GM10248 (cell line): ENCODE measurements at regions not wholly inside any gene's neighbourhood (a gene's known extent, or its start where the extent isn't known, plus 50 kb on each side); places are given as distances from the start of the nearest gene placed in this dataset.
"Not testable (repeated sequence)": the region's sequence is repeated elsewhere in the genome, so short reads cannot be mapped to it uniquely, and the experiment has no call there.

Experiments used
- CTCF ChIA-PET: fragments of 300-600 bp; sonication (Branson Sonifier 250); formaldehyde crosslinking; extraction: SDS; loops from one replicate; lab custom pipeline; 2021; ENCODE audit warnings: antibody characterized with exemption; lab: Yijun Ruan, JAX
- POLR2A ChIA-PET: fragments of 350-650 bp; sonication (Branson Sonifier 250); formaldehyde crosslinking; extraction: SDS; loops from one replicate; lab custom pipeline; 2020; ENCODE audit warnings: antibody characterized with exemption; lab: Yijun Ruan, JAX
- DNase-seq: peaks from one replicate; pipeline ENCODE4 v3.0.0; 2012; ENCODE audit errors: extremely low spot score
- TF ChIP-seq, protein P1 (sequence below): IDR thresholded peaks from 2 replicates; pipeline ENCODE4 v1.5.1; 2012; ENCODE audit warnings: mild to moderate bottlenecking, low read depth; ENCODE audit errors: extremely low read depth, missing control alignments, control extremely low read depth

DNA sequence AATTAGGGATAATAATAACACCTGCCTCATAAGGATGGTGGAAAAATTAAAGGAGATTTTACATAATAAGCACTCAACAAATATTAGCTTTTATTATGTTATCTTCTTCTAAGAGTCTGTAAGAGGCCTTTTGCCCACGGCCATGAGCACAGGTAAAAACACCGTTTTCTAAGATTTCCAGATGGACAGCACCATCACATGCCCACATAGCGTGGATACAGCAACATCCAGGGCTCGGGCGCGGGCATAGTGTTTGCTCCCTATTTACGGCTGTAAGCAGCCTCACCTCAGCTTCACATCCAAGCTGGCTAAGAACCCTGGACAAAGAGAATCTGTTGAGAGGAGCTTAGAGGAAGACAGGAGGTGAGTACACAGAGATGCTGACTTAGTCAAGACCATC, 216.4 kb upstream of the IRF2BP2 start:
- ChIA-PET CTCF (interaction anchor here (1.9 kb wide), 1 partner anchor 9 kb away, joined by 4 read pairs; no protein-coding TSS in a partner anchor), POLR2A (no interaction called here)
- TF ChIP-seq, protein P1, sequence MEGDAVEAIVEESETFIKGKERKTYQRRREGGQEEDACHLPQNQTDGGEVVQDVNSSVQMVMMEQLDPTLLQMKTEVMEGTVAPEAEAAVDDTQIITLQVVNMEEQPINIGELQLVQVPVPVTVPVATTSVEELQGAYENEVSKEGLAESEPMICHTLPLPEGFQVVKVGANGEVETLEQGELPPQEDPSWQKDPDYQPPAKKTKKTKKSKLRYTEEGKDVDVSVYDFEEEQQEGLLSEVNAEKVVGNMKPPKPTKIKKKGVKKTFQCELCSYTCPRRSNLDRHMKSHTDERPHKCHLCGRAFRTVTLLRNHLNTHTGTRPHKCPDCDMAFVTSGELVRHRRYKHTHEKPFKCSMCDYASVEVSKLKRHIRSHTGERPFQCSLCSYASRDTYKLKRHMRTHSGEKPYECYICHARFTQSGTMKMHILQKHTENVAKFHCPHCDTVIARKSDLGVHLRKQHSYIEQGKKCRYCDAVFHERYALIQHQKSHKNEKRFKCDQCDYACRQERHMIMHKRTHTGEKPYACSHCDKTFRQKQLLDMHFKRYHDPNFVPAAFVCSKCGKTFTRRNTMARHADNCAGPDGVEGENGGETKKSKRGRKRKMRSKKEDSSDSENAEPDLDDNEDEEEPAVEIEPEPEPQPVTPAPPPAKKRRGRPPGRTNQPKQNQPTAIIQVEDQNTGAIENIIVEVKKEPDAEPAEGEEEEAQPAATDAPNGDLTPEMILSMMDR, result no peak

DNA sequence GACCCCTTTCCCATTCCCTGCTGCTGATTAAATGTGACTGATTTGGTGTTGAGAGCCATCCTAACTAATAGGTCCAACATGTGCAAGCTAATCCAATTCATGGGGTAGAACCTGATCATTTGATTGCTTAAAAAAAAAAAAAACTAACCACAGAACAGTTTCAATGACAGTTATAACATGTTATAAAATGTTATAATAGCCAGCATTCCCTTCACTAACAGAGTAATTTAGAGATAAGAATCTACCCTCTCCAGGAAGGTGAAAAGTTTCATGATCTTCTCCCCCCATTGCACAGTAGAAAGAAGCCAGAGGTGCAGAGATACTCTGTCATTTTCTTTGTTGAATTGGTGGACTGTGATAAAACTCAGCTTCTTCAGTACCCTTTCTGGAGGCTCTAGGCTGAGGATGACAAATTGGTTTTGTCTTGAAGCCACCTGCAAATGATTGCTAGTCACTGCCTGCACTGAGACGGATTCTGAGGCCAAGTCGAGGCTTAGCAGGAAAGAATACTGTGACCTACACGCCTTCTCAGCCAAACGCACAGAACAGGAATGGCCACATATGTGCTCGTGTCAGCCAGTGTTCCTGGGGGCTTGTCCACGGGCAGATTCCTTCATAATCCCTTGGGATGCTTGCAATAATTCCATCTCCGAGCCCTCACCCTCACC, 215.7 kb upstream of the IRF2BP2 start:
- CTCF ChIA-PET, result interaction anchor here (1.9 kb wide), 1 partner anchor 10 kb away, joined by 4 read pairs; no protein-coding TSS in a partner anchor

More for the DNA sequence above, 216.4 kb upstream of the IRF2BP2 start:
- no peak for DNase-seq

DNA sequence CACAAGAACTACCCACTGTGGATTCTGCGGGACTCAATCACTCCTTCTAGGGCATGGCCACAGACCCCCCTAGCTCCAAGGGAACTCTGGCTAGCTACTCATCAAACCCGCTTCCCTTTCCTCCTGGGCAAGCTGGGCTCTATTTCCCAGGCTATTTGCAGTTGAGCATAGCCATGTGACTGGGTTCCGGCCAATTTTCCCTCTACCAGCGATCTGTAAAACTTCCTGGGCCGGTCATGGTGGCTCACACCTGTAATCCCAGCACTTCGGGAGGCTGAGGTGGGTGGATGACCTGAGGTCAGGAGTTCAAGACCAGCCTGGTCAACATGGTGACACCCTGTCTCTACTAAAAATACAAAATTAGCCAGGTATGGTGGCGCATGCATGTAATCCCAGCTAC, 214.9 kb upstream of the IRF2BP2 start:
- CTCF ChIA-PET, result interaction anchor here (1.9 kb wide), 1 partner anchor 11 kb away, joined by 4 read pairs; no protein-coding TSS in a partner anchor
- POLR2A ChIA-PET, DNase-seq: not testable (repeated sequence)

More for the DNA sequence above, 215.7 kb upstream of the IRF2BP2 start:
- TF ChIP-seq, protein P1, result no peak
- POLR2A ChIA-PET, result no interaction called here
- no peak for DNase-seq

DNA sequence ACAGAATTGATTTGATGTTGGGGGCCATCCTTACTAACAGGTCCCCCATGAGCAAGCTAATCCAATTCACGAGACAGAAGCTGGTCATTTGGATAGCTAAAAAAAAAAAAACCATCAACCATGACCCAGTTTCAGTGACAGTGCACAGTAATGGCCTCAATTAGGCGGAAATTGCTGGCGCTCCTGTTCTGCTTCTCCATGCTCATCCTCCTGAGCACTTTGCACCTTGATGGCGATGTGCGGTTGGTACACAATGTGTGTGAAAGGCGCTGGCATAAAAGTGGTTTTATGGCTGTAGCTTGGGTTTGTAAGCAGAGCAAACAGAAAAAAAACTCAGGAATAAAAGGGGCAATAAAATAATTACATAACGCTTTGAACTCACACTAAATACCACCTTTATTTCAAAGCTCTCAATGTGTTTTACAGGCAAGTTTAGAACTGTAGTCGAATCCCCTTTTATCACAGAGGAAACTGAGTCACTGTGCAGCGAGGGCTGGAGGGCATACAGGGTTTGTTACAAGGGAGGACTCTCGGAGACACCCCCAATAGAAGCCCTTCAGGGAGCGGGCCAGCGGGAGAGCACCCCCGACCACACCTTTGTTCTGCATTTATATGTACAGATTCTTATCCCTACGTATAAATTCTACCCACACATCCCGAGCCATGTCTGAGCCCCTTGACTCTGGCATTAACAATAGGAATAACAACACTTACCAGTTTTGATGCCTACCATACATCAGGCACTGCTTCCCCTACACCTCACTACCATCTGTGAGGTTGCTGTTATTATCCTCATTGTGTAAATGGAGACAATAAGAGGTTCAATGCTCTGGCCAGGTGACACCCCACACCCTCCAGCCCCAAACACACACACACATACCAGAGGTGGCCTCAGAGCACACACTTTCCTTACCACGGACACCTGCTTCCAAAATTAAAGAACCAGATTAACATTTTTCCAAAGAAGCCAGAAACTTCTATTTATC, 213.5 kb upstream of the IRF2BP2 start:
- no peak for DNase-seq
- TF ChIP-seq, protein P1, result no peak
- ChIA-PET CTCF (interaction anchor here (1.2 to 2.3 kb wide), 3 partner anchors 9 to 22 kb away, joined by 3 to 10 read pairs (median 4); no protein-coding TSS in a partner anchor), POLR2A (interaction anchor here (1.1 kb wide), 1 partner anchor 15 kb away, joined by 5 read pairs; no protein-coding TSS in a partner anchor)

DNA sequence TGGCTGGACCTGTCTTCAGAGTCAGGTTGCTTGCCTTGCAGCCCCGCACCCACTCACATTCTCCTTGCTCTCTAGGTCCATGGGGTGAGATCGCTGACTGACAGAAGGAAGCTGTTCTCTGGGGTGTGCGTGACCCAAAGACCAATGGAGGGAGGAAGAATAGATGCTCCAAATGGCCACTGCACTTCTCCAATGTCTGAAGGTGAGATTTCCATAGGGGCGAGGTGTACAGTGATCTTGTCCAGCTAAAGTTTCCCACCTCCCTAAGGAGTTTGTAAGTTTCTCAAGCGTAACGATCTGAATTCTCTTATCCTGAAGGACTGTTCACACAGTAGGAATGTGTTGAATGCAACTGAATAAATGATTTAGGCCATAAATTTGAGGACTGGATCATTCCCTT, 211.9 kb upstream of the IRF2BP2 start:
- ChIA-PET CTCF (interaction anchor here (1.0 to 2.3 kb wide), 4 partner anchors 10 to 322 kb away, joined by 3 to 10 read pairs (median 4); no protein-coding TSS in a partner anchor), POLR2A (interaction anchor here (0.6 kb wide), 2 partner anchors 194 to 223 kb away, joined by 3 to 8 read pairs; no protein-coding TSS in a partner anchor)
- DNase-seq, result no peak
- TF ChIP-seq, protein P1, result no peak

DNA sequence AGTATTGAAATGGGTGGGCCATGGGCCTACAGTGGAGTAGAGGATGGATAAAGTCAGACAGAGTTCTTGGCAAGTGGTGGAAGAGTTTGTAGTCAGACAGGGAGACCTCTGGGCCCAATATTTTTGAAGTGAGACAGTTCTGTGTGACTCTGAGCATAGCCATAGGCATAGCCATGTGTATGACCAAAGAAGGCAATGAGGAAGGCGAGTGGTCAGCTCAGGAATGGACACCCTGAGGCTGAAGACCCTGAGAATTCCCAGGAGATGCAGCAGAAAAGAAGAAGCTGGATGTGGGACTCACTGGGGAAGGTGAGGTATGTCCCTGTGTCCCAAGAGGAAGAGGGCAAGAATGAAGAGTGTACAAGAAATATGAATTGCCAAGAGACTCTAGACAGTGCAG, 210.6 kb upstream of the IRF2BP2 start:
- CTCF ChIA-PET, result interaction anchor here (1.8 kb wide), 1 partner anchor 321 kb away, joined by 4 read pairs; no protein-coding TSS in a partner anchor
- TF ChIP-seq, protein P1, result no peak
- POLR2A ChIA-PET, result interaction anchor here (0.6 kb wide), 1 partner anchor 166 kb away, joined by 5 read pairs; no protein-coding TSS in a partner anchor
- DNase-seq, result no peak

DNA sequence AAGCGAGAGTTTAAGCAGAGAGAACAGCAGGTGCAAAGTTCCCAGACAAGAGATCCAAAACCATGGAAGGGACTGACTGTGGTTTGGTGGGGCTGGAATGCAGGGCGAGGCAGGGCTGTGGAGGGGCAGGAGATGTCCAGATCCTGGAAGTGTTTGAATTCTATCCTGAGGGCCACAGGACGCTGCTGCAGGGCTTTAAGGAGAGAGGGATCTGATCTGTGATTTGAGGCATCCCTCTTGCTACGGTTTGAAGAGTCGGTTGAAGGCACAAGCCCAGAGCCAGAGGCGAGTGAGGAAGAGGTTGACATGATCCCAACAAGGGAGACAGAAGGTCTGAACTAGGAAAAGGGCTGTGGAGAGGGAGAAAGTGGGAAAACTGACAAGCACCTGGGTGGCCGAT, 209.9 kb upstream of the IRF2BP2 start:
- DNase-seq, POLR2A ChIA-PET, CTCF ChIA-PET: not testable (repeated sequence)

DNA sequence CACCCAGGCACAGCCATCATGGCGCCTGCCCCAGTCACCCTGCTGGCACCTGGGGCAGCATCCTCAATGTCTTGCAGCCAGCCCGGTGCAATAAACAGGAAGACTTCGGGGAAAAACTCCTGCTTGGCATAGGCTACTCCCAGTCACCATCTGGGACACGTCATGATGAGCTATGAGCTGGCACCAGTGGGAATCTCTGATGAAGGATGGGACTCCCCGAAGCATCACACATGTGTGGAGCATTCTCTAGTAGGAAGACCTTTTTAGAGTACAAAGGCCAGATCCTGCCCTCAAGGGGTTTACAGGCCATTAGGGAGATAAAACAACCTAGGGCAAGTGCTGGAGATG, 208.0 kb upstream of the IRF2BP2 start:
- POLR2A ChIA-PET, DNase-seq, CTCF ChIA-PET: not testable (repeated sequence)

DNA sequence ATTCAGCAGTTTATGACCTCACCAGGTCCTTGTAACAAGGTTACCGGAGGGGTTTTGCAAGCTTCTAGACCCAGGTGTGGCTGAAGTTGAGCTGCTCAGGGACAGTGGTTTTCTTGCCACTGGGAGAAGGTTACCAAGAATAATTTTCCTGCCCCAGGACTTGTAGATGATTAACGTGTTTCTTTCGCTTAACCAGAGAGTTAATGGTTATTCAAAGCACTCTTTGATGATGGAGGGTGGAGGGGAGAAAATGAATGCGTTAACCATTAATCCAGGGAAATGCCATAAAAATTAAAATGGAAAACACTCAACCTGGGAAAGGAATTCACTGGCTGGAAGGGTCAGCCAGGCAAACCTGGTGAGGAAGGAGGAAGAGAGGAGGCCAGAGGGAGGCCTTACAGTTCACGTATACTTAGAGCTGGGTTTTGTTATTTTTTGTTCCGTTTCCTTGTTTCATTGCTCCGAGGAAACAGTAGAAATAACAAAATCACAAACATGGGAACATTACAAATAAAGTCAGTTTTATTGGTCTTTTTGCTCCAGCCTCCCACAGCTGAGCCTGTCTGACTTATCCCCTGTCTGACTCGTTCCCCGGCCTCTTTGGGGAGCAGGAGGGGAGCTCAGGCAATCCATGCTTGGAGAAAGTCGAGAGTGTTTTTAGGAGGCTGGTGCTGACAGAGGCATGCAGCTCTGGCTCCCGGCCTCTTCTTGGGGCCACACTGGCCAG, 207.5 kb upstream of the IRF2BP2 start:
- DNase-seq, POLR2A ChIA-PET, CTCF ChIA-PET: not testable (repeated sequence)

DNA sequence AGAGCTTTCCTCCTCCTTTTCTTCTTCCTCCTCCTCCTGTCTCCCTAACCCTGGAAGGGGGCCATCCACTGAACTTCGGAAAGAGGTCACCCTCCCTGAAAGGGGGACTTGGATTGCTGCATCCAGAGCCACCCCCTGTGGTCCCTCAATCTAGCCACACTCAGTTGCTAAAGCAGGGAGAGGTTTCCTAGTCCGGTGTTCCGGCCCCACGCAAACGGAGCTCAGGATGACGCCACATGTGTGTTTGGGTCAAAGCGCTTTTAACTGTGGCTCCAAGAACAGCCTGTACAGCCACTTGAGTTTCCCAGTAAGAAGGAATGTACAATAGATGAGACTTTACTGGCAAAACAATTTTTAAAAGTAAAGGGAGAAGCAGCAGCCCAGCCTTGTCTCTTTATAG, 206.9 kb upstream of the IRF2BP2 start:
- CTCF ChIA-PET, POLR2A ChIA-PET, DNase-seq: not testable (repeated sequence)
